Daoy (cell line): ENCODE measurements at regions not wholly inside any gene's neighbourhood (a gene's known extent, or its start where the extent isn't known, plus 50 kb on each side); places are given as distances from the start of the nearest gene placed in this dataset.

ENCODE experiments used
- DNase-seq: peaks from one replicate; pipeline ENCODE4 v3.0.0-alpha.2; 2015; ENCODE audit warnings: low read depth

GRCh38 chr10:75294518-75294865 is 58.7 kb upstream of the COMTD1 start:
- DNase-seq, result peak; percentile 7

GRCh38 chr10:75294031-75294437 is 58.3 kb upstream of the COMTD1 start:
- DNase-seq, result peak; percentile 23

GRCh38 chr10:75293446-75293820 is 57.7 kb upstream of the COMTD1 start:
- DNase-seq, result no peak

- DNase-seq, result no peak
These were observed 57.2 kb upstream of the COMTD1 start for GRCh38 chr10:75292794-75293445.

GRCh38 chr10:75291805-75292204 is 56.0 kb upstream of the COMTD1 start:
- DNase-seq, result no peak

- DNase-seq, result no peak
These were observed 52.5 kb upstream of the COMTD1 start for GRCh38 chr10:75288140-75288711.

- DNase-seq, result no peak
These were observed 51.9 kb upstream of the COMTD1 start for GRCh38 chr10:75287697-75288096.

- no peak for DNase-seq
These were observed 51.1 kb upstream of the COMTD1 start for GRCh38 chr10:75286901-75287300.
